ENCODE measurements at regions not wholly inside any gene's neighbourhood (a gene's known extent, or its start where the extent isn't known, plus 50 kb on each side); places are given as distances from the start of the nearest gene placed in this dataset.

DNA sequence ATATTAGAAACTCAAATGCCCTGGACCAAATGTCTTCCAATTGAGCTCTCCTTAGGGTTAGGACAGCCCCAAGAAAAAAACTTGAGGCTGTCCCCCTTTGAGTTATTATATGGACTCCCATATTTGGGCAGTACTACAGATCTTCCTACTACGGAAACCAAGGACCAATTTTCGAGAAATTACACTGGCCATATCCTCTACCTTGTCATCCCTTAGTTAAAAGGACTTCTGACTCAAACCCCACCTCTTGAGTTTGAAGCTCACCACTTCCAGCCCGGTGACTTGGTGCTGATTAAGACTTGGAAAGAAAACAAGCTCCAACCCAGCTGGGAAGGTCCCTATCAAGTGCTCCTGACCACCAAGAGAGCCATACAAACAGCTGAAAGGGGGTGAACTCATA lies 497.0 kb upstream of the GRAMD2B start:
- in situ Hi-C loops (cut with MboI; ENCODE audit: low pct_ligation_motif_present in 1 of 4, low pct_unique_long_range_greater_than_20kb in 1 of 4, low sequenced_read_pairs in 3 of 4): no loop called here
- intact Hi-C loops (cut with DNase I; ENCODE audit: low total_unique reads): no loop called here
- Histone ChIP-seq H3K36me3 (no peaks in the 10 kb centered on the region), H3K27me3 (no peaks in the 10 kb centered on the region), H3K27ac (no peak overlapping the region), H3K9me3 (no peaks in the 10 kb centered on the region), H3K4me1 (no peaks in the 10 kb centered on the region), H3K4me3 (no peak overlapping the region)
- no peak for DNase-seq
- TF ChIP-seq POLR2AphosphoS5 (IDR thresholded peaks at IDR 0.05) (no peak), EP300 (IDR thresholded peaks at IDR 0.05; ENCODE audit: low read depth) (no peak), POLR2A (IDR thresholded peaks at IDR 0.05) (no peak)
- TF ChIP-seq, protein P1, sequence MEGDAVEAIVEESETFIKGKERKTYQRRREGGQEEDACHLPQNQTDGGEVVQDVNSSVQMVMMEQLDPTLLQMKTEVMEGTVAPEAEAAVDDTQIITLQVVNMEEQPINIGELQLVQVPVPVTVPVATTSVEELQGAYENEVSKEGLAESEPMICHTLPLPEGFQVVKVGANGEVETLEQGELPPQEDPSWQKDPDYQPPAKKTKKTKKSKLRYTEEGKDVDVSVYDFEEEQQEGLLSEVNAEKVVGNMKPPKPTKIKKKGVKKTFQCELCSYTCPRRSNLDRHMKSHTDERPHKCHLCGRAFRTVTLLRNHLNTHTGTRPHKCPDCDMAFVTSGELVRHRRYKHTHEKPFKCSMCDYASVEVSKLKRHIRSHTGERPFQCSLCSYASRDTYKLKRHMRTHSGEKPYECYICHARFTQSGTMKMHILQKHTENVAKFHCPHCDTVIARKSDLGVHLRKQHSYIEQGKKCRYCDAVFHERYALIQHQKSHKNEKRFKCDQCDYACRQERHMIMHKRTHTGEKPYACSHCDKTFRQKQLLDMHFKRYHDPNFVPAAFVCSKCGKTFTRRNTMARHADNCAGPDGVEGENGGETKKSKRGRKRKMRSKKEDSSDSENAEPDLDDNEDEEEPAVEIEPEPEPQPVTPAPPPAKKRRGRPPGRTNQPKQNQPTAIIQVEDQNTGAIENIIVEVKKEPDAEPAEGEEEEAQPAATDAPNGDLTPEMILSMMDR (IDR thresholded peaks at IDR 0.05): no peak
- WGBS, 2 donors (ENCODE audit: low coverage in 1 of 2): 68 to 70% methylated on average over 3 of the region's 3 CpGs

DNA sequence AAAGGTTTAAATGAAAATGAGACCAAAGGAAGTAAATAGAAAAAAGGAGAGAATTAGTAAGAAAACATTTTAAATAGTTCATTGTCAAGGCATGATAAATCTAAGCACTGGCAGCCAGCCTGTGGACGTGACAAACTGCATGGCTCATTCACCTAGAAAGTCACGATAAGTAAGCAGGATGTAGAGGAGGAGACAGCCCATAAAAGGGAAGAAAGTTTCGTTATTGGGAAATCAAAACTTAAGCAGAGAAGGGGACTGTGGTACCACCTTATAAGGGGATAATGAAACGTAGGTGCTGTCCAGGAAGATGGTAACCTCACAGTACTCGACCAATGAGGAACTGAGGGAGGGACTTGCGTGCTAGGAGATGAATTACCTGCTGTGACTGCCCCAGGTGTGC lies 494.5 kb upstream of the GRAMD2B start:
- intact Hi-C loops (cut with DNase I; ENCODE audit: low total_unique reads): no loop called here
- 73 to 75% methylated on average over 6 of the region's 6 CpGs for WGBS, 2 donors (ENCODE audit: low coverage in 1 of 2)
- Histone ChIP-seq H3K9me3 (no peaks in the 10 kb centered on the region), H3K4me3 (no peak overlapping the region), H3K27me3 (no peaks in the 10 kb centered on the region), H3K27ac (no peak overlapping the region), H3K36me3 (no peaks in the 10 kb centered on the region), H3K4me1 (no peaks in the 10 kb centered on the region)
- no peak for DNase-seq
- no peak for TF ChIP-seq POLR2AphosphoS5 (IDR thresholded peaks at IDR 0.05)
- TF ChIP-seq EP300 (IDR thresholded peaks at IDR 0.05; ENCODE audit: low read depth): no peak
- TF ChIP-seq POLR2A (IDR thresholded peaks at IDR 0.05): no peak
- TF ChIP-seq, protein P1 (IDR thresholded peaks at IDR 0.05): no peak
- in situ Hi-C loops (cut with MboI; ENCODE audit: low pct_ligation_motif_present in 1 of 4, low pct_unique_long_range_greater_than_20kb in 1 of 4, low sequenced_read_pairs in 3 of 4): no loop called here

DNA sequence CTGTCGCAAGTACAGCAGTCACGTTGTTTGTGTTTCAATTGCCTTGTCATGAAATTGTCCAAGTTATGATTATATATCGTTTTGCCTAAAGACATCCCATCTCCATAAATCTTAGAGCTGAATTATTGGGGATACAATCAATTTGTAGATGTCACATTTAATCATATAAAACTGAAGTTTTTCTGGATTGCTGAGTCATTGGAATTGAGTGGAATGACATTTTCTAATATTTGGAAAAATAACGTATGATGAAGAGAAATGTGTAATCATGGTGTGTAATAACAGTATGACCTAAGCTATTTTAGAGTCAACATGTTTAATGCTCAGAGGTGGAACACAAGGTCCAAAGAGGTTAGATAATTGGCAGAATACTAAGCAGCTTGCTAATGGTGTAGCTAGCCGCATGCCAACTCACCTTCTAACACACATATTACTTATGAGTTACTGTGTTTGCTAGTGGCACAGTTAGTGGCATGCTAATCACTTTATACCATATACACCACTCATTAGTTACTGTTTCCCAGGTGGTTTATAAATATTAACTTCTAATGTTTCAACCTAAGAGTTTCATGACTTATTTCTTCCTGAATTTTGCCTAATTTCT lies 473.1 kb upstream of the GRAMD2B start:
- no peaks in the 10 kb centered on the region for H3K27me3 ChIP-seq
- no peaks in the 10 kb centered on the region for H3K36me3 ChIP-seq
- in situ Hi-C loops (cut with MboI; ENCODE audit: low pct_ligation_motif_present in 1 of 4, low pct_unique_long_range_greater_than_20kb in 1 of 4, low sequenced_read_pairs in 3 of 4): no loop called here
- DNase-seq: no peak
- H3K4me1 ChIP-seq: no peaks in the 10 kb centered on the region
- intact Hi-C loops (cut with DNase I; ENCODE audit: low total_unique reads): no loop called here
- TF ChIP-seq EP300 (IDR thresholded peaks at IDR 0.05; ENCODE audit: low read depth): no peak
- TF ChIP-seq POLR2A (IDR thresholded peaks at IDR 0.05): no peak
- TF ChIP-seq POLR2AphosphoS5 (IDR thresholded peaks at IDR 0.05): no peak
- TF ChIP-seq, protein P1 (IDR thresholded peaks at IDR 0.05): no peak
- 84 to 86% methylated on average over 5 of the region's 5 CpGs for WGBS, 2 donors (ENCODE audit: low coverage in 1 of 2)
- no peak overlapping the region for H3K4me3 ChIP-seq
- no peak overlapping the region for H3K27ac ChIP-seq
- no peaks in the 10 kb centered on the region for H3K9me3 ChIP-seq

DNA sequence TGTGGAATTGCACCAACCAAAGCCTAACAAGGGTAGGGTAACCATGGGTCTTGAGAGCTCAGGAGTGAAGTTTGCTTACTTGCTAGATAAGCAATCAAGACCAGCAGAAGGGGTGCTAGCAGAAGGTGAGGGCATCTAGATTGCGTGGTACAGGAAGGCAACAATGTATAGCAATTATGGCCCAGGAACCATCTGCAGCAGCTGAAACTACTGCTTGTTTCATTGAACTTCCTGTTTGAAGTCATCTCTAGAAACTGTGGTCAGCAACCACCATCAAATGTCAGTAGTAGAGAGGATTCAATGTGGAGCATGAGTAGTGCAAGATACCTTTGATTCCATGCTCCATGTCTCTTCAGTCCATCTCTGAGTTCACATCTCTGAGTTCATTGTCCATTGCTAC lies 462.1 kb upstream of the GRAMD2B start:
- 67 to 100% methylated on average over 1 of the region's 1 CpG for WGBS, 2 donors (ENCODE audit: low coverage in 1 of 2)
- Histone ChIP-seq H3K36me3 (no peaks in the 10 kb centered on the region), H3K4me1 (no peaks in the 10 kb centered on the region), H3K9me3 (no peaks in the 10 kb centered on the region), H3K27ac (no peak overlapping the region), H3K27me3 (no peaks in the 10 kb centered on the region), H3K4me3 (no peak overlapping the region)
- TF ChIP-seq EP300 (IDR thresholded peaks at IDR 0.05; ENCODE audit: low read depth): no peak
- TF ChIP-seq POLR2AphosphoS5 (IDR thresholded peaks at IDR 0.05): no peak
- no peak for TF ChIP-seq POLR2A (IDR thresholded peaks at IDR 0.05)
- TF ChIP-seq, protein P1 (IDR thresholded peaks at IDR 0.05): no peak
- intact Hi-C loops (cut with DNase I; ENCODE audit: low total_unique reads): no loop called here
- in situ Hi-C loops (cut with MboI; ENCODE audit: low pct_ligation_motif_present in 1 of 4, low pct_unique_long_range_greater_than_20kb in 1 of 4, low sequenced_read_pairs in 3 of 4): no loop called here
- no peak for DNase-seq
